LHCN-M2 (cell line): ENCODE measurements at regions not wholly inside any gene's neighbourhood (a gene's known extent, or its start where the extent isn't known, plus 50 kb on each side); places are given as distances from the start of the nearest gene placed in this dataset.
"Not testable (repeated sequence)": the region's sequence is repeated elsewhere in the genome, so short reads cannot be mapped to it uniquely, and the experiment has no call there.

Source experiments
- DNase-seq: peaks from one replicate; pipeline ENCODE4 v3.0.0-alpha.2; 2012; ENCODE audit warnings: low read depth

- DNase-seq = not testable (repeated sequence)
Observed at GRCh38 chrX:39277685-39278390, 476.6 kb downstream of the MID1IP1 start.

GRCh38 chrX:39283239-39283638 is 482.0 kb downstream of the MID1IP1 start:
- DNase-seq = no peak

GRCh38 chrX:39288592-39288991 is 487.3 kb downstream of the MID1IP1 start:
- no peak for DNase-seq

GRCh38 chrX:39289827-39290226 is 488.6 kb downstream of the MID1IP1 start:
- DNase-seq = no peak

- no peak for DNase-seq
Observed at GRCh38 chrX:39293203-39293602, 491.9 kb downstream of the MID1IP1 start.

GRCh38 chrX:39296472-39296871 is 495.2 kb downstream of the MID1IP1 start:
- no peak for DNase-seq

- no peak for DNase-seq
Observed at GRCh38 chrX:39298821-39299220, 497.6 kb downstream of the MID1IP1 start.

DNA sequence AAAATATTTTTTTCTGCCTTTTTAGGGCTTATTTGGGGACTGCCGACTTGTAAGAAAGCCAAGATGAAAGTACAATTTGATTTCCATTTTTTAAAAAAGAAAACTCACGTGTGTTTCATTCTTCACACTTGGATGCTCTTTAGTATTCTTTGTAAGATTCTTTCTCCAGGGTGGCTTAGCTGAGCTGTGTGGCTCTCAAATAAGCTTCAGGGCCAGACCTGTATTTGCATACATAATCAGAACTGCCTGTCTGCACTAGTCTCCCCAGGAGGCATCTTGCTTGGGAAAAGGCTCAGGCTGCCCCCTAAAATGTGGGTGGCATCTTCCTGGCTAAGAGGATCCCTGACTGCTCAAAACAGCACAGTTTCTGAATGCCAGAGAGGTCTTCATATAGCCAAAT is 498.4 kb downstream of the MID1IP1 start:
- no peak for DNase-seq

DNA sequence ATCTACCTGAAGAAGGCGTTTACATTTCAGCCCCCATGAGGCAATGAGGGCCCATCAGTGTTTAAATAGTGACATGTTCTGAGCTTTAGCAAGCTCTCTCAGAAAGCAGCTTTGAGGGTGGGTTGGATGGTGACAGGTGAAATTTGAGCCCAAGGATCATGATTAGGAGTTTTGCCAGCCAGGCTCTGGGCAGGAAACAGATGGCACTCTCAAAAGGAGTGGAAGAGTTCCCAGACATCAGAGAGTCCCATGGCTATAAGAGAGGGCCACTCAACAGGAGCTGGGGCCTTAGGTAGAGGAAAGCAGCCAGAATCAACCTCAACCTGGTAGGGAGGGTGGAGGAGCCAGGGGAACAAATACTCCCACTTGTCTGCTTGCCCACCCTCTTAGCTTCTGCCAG is 499.8 kb downstream of the MID1IP1 start:
- DNase-seq = no peak

DNA sequence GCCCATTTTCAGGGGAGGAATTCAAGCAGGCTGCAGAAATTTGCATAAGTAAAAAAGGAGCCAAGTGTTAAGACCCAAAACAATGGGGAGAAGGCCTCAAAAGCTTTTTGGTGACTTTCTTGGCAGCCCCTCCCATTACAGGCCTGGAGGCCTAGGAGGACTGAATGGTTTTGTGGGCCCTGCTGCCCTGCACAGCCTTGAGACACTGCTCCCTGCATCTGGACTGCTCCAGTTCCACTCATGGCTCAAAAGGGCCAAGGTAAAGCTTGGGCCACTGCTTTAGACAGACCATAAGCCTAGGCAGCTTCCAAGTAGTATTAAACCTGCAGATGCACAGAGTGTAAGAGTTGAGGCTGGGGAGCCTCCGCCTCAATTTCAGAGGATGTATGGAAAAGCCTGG is 501.6 kb downstream of the MID1IP1 start:
- no peak for DNase-seq

DNA sequence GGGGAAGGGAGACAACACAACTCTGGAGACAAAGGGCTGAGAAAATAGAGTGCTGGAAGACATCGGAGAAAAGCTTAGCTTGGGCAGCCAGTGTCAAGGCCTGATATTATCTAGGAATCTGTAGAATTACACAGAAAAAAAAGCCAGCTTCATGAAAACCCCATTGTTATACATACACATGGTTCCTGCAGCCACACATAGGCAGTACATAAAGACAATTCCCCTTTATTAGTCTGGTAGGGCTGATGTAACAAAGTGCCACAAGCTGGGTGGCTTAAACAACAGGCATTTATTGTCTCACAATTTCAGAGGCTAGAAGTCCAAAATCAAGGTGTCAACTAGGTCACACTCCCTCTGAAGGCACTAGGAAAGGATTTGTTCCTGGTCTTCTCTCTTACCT is 503.5 kb downstream of the MID1IP1 start:
- no peak for DNase-seq

DNA sequence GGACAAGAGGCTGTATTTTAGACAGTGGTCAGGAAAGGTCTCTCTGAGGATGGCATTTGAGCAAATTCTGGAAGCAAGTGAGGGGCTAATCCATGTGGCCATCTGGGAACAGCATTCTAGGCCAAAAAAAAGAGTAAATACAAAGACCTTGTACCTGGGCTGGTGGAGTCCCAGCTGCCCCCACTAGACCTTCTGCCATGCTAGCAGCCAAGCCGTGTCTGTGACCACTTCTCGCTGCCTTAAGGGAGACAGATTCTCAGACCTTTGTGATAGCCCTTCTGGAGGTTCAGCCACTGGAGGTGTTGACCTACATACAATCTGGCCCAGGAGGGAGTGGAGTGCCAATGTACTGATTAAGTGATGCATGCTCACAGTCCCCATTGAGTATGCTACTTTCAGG is 506.2 kb downstream of the MID1IP1 start:
- DNase-seq = no peak

GRCh38 chrX:39308126-39308525 is 506.9 kb downstream of the MID1IP1 start:
- DNase-seq = no peak

GRCh38 chrX:39309018-39309635 is 507.9 kb downstream of the MID1IP1 start:
- DNase-seq = no peak

DNA sequence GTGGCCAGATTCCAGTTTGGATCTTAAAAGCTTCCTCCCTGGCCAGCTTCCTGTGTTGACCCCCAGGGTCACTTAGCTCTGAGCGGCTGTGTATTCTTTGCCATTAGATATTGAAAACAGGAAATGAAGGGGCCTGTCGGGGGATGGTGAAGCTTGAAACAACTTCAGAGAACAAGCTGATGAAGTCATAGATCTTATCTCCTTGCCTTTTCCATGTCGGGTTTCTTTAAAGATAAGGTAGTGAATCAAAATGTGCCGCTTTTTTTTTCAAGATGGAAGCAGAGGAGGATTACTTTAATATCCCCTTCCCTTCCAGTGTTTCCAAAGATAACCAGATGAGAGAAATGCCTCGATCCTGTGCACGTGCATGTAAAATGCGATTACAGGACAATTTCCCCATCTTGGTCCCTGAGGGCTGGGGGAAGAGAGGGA is 508.5 kb downstream of the MID1IP1 start:
- DNase-seq = no peak

GRCh38 chrX:39310891-39311290 is 509.6 kb downstream of the MID1IP1 start:
- DNase-seq = no peak

DNA sequence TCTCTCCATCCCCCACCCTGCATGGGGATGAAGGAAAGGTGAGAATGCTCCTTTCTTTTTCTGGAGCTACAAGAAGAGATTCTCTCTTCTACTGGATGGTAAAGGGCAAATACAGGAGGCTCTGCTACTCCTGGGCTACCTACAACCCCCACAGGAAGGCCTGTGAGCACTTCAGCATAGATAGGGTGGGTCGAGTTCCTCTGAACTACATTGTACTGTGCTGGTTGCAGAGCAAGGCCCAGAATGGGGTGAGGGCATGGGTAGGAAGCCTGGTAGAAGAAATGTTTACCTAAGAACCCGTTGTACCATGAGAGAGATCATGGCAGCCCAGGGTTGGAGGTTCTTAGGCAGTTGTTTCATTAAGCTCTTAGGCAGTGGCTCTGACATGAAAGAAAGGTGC is 510.4 kb downstream of the MID1IP1 start:
- no peak for DNase-seq

DNA sequence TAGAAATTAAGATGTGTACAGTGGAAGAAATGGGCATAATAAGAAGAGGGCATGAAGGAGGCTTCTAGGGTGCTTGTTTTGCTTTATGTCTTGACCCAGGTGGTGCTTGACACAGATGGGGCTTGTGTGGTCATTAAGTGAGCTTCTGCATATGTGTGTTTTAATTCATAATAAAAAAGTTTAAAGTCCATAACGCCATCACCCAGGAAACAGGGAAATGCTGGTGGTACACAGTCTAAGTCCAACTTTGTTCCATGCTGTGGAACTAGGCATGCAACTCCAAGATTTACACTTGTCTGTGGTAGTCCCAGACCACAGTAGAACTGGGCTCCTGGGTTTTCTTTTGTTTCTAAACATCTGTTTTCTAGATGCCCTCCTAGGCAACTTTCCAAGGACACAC is 511.9 kb downstream of the MID1IP1 start:
- no peak for DNase-seq

DNA sequence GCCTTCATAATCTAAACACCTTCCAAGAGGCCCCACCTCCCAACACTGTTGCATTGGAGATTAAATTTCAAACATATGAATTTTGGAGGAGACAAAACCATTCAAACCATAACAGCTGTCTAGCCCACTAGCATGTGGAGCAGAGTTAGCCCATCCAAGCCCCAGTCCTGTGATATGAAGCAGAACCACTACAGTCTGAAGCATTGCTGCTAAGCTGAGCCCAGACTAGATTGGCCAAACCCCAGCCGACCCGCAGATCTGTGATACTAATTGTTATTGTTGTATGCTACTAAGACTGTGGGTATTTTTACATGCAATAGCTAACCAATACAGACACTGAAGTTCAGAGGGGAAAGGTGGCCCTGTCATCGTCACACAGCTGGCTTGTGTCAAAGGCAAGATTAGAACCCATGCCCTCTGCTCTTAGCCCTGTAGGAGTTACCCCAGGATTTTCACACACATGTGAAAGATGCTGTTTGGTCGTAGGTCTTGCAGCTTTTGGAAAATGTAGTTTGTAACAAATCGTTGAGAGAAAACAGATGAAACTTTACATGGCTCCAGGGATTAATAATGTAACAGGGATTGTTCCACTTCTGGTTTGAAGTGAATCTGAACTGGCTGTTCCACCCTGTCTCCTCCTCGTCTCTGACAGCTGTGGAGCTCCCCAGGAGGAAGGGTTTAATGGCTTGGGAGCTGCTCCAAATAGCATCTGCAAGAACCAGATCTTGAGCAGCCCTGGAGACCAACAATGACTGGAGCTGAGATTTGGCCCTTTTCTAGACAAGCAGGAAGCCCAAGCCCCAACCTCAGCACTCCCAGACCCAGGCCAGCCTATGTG is 517.5 kb downstream of the MID1IP1 start:
- no peak for DNase-seq

DNA sequence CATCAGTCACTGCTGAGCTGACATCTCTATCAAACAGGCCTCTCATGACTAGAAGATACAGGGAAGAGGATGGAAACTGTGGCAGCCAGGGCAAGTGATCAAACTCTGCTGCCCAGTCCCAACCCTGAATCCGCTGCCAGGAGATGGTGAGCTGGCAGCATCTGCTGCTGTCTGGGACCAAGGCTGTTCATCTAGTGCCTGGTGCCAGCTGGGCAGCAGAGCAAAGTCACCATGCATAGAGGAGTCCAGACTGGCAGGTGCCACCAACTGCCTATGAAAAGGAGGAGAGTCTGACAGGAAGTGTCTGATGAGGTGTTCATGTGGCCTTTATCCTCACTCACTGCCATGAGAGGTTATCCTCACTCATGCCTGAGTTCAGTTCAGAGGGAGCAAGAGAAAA is 518.9 kb downstream of the MID1IP1 start:
- no peak for DNase-seq

- DNase-seq = no peak
Observed at GRCh38 chrX:39322496-39322895, 521.2 kb downstream of the MID1IP1 start.

- DNase-seq = no peak
Observed at GRCh38 chrX:39324233-39324930, 523.1 kb downstream of the MID1IP1 start.
